Common myeloid progenitor, CD34-positive (primary cell): ENCODE measurements at regions not wholly inside any gene's neighbourhood (a gene's known extent, or its start where the extent isn't known, plus 50 kb on each side); places are given as distances from the start of the nearest gene placed in this dataset.

Source experiments
- CTCF ChIA-PET: fragments of 350-600 bp; sonication (Branson Sonifier 250); formaldehyde crosslinking; loops from one replicate; lab custom pipeline; 2021; ENCODE audit warnings: antibody characterized with exemption; lab: Charles Lee
- POLR2A ChIA-PET: fragments of 350-600 bp; sonication (Branson Sonifier 250); formaldehyde crosslinking; loops from one replicate; lab custom pipeline; 2021; ENCODE audit warnings: antibody characterized with exemption; lab: Charles Lee
- DNase-seq, 3 donors: peaks; one replicate each; pipeline versions ENCODE4 v3.0.0 to v3.0.0-alpha.2; 2013
- H3K27ac ChIP-seq, 2 experiments: 1 replicate in 1 of 2; 2 replicates in 1 of 2; pipeline ENCODE4 v1.7.0; 2013; ENCODE audit warnings: inconsistent platforms in 2 of 2, low read length in 2 of 2, mild to moderate bottlenecking in 2 of 2, low read depth in 1 of 2, moderate library complexity in 1 of 2; ENCODE audit not compliant: severe bottlenecking in 2 of 2, insufficient read depth in 1 of 2, poor library complexity in 1 of 2
- H3K27me3 ChIP-seq, 5 experiments: replicated peaks in 2 of 5; 1 replicate in 3 of 5; 2 replicates in 2 of 5; pipeline versions ENCODE4 v1.6.1 to v1.7.0; 2013; ENCODE audit warnings: low read length in 4 of 5, mild to moderate bottlenecking in 2 of 5, moderate library complexity in 2 of 5, inconsistent platforms in 1 of 5; ENCODE audit not compliant: insufficient read depth in 5 of 5, control insufficient read depth in 4 of 5
- H3K36me3 ChIP-seq, 4 experiments: 1 replicate in 2 of 4; 2 replicates in 2 of 4; pipeline versions ENCODE4 v1.6.1 to v1.7.0; 2013; ENCODE audit warnings: low read length in 3 of 4, control low read depth in 1 of 4, mild to moderate bottlenecking in 1 of 4; ENCODE audit not compliant: control insufficient read depth in 4 of 4, insufficient read depth in 4 of 4
- H3K4me1 ChIP-seq, 4 experiments: 1 replicate in 3 of 4; 2 replicates in 1 of 4; pipeline versions ENCODE4 v1.6.1 to v1.7.1; 2013; ENCODE audit warnings: low read length in 3 of 4, mild to moderate bottlenecking in 3 of 4, control low read depth in 1 of 4, inconsistent platforms in 1 of 4, moderate library complexity in 1 of 4; ENCODE audit not compliant: control insufficient read depth in 4 of 4, insufficient read depth in 4 of 4; ENCODE audit errors: control extremely low read depth in 1 of 4
- H3K4me3 ChIP-seq, 7 experiments: 1 replicate in 4 of 7; 2 replicates in 3 of 7; pipeline versions ENCODE4 v1.5.1 to v1.7.0; 2013; ENCODE audit warnings: mild to moderate bottlenecking in 7 of 7, low read length in 6 of 7, moderate library complexity in 6 of 7, inconsistent platforms in 2 of 7, low read depth in 2 of 7, control low read depth in 1 of 7; ENCODE audit not compliant: insufficient read depth in 4 of 7, control insufficient read depth in 1 of 7; ENCODE audit errors: extremely low read depth in 1 of 7
- H3K9me3 ChIP-seq, 5 experiments: 1 replicate in 4 of 5; 2 replicates in 1 of 5; pipeline versions ENCODE4 v1.6.1 to v1.7.1; 2013; ENCODE audit warnings: low read length in 4 of 5, mild to moderate bottlenecking in 2 of 5, inconsistent platforms in 1 of 5, low read depth in 1 of 5, moderate library complexity in 1 of 5; ENCODE audit not compliant: control insufficient read depth in 4 of 5, insufficient read depth in 2 of 5; ENCODE audit errors: control extremely low read depth in 1 of 5
- WGBS: methylation state at CpG from one replicate; pipeline ENCODE4 v1.1.5; 2013; ENCODE audit not compliant: insufficient coverage; 5-methylcytosine and 5-hydroxymethylcytosine counted together

- H3K27ac ChIP-seq, result no peak overlapping the region
- peaks cover 2 to 33% (median 6%) of the 10 kb centered on the region in 5 experiments for H3K27me3 ChIP-seq
- no CpG with 5 or more reads among the region's 2 CpGs for WGBS
- ChIA-PET CTCF (no interaction called here), POLR2A (no interaction called here)
- DNase-seq, result no peak
- H3K36me3 ChIP-seq, result no peaks in the 10 kb centered on the region
- peaks cover 0 to 13% (median 0%) of the 10 kb centered on the region in 5 experiments for H3K9me3 ChIP-seq
- no peak overlapping the region for H3K4me3 ChIP-seq
- H3K4me1 ChIP-seq, result no peaks in the 10 kb centered on the region
Observed at GRCh38 chr16:54385141-54385540, 98.6 kb upstream of the IRX3 start.

DNA sequence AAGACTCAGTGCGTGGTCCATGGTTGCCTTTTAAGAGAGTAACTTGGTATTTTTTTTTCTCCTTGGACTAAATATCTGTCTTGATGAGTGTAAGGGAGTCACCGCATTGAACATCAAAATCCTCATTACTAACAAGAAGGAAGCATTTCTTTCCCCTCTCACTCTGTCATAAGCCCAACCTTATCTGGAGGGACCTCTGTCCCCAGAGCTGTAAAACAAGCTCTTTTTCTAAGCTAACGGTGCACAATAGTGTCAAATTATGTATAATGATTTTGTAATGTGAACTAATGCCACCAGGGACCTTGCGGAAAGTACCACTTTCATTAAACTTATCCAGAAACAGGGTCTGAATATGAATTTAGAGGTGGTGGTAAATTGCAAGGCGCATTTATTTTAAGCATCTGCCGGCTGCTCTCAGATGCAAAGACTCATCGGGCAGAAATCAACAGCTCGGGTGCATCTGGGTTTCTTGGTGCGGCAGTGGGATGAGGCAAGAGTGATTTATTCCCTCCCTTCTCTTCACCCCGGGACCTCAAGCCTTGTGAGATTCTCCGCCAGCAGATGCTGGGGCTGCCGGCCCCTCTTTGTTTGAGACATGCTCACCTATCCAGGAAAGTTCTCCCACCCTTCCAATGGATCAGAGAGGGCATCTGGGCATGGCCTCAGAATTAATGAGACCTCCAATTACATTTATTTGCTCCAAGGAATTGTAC is 95.2 kb upstream of the IRX3 start:
- Histone ChIP-seq H3K36me3 (no peaks in the 10 kb centered on the region), H3K4me3 (no peak overlapping the region), H3K27ac (no peak overlapping the region), H3K9me3 (peaks cover 0 to 25% (median 21%) of the 10 kb centered on the region in 5 experiments), H3K4me1 (no peaks in the 10 kb centered on the region), H3K27me3 (peaks cover 0 to 54% (median 9%) of the 10 kb centered on the region in 5 experiments)
- ChIA-PET CTCF (no interaction called here), POLR2A (no interaction called here)
- DNase-seq, result no peak
- WGBS, result 93% methylated on average over 5 of the region's 12 CpGs

DNA sequence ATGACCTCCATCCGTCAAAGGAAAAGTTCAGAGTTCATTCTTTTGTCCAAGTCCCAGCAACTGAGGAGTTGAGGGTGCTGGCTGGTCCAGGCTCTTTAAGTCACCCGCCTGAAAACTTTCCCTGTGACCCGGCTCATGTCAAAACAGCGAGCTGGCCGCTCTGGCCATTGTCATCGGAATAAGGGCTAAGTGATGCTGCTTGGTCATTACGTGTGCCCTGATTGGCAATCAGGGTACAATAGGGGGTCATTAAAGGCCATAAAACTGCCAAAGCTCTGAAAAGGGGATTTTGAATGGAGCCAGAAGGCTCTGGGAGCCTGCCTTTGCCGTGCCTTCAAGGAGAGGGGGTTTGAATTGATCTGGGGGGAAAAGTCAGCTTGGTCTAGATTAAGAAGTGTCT is 88.5 kb upstream of the IRX3 start:
- Histone ChIP-seq H3K36me3 (no peaks in the 10 kb centered on the region), H3K27me3 (peaks cover 0 to 54% (median 12%) of the 10 kb centered on the region in 5 experiments), H3K9me3 (peaks cover 0 to 31% (median 11%) of the 10 kb centered on the region in 5 experiments), H3K27ac (no peak overlapping the region), H3K4me3 (no peak overlapping the region), H3K4me1 (peaks cover 11 to 38% (median 30%) of the 10 kb centered on the region in 4 experiments)
- ChIA-PET POLR2A (no interaction called here), CTCF (no interaction called here)
- 47% methylated on average over 8 of the region's 8 CpGs for WGBS
- no peak for DNase-seq

GRCh38 chr16:54373534-54374520 is 87.2 kb upstream of the IRX3 start:
- no peaks in the 10 kb centered on the region for H3K36me3 ChIP-seq
- ChIA-PET CTCF (no interaction called here), POLR2A (interaction anchor here (1.0 kb wide), 1 partner anchor 9 kb away, joined by 3 read pairs; no protein-coding TSS in a partner anchor)
- peaks cover 11 to 49% (median 34%) of the 10 kb centered on the region in 4 experiments for H3K4me1 ChIP-seq
- H3K9me3 ChIP-seq, result peaks cover 0 to 23% (median 6%) of the 10 kb centered on the region in 5 experiments
- DNase-seq, result peak; percentile 70 to 98 (median 96)
- H3K4me3 ChIP-seq, result peak overlapping the region in 5 of 7 experiments; percentile 27 to 62 (median 37)
- WGBS, result 12% methylated on average over 17 of the region's 27 CpGs
- peaks cover 0 to 43% (median 9%) of the 10 kb centered on the region in 5 experiments for H3K27me3 ChIP-seq
- no peak overlapping the region for H3K27ac ChIP-seq

DNA sequence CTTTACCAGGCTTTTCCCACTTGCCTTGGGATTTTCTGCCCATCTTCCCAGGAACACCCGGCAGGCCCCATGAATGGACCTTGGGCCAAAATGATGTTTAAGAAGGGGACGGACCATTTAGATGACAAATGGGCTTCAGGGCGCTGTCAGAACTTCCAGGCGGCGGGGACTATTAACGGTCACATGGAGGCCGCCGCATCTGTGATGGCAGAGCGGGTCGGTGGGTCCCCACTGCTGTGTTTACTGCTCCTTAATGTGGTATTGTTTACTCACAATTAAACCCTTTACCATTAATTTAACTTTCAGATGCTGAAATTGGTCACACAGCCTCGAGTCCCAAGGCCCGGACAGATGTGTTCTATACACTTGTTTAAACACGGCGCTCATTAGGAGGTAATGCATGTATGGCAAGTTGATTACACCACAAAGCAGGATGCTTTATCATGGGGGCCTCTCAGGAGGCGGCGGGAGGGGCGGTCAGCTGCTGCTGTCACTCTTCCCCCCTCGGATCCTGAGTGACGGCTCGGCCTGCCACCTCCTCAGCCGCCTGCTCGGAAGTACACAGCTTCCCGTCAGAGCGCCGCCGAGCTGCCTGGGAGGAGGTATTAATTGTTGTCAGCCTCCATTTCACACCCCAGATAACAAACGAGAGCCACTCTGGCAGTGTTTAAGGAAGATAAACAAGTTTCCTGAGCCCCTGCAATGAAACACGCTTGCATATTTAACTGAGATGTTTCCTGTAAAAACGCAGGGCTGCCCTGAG is 83.9 kb upstream of the IRX3 start:
- H3K27me3 ChIP-seq, result peaks cover 0 to 12% (median 7%) of the 10 kb centered on the region in 5 experiments
- peak; percentile 63 to 90 (median 80) for DNase-seq
- 17% methylated on average over 12 of the region's 29 CpGs for WGBS
- peaks cover 11 to 68% (median 38%) of the 10 kb centered on the region in 4 experiments for H3K4me1 ChIP-seq
- no peaks in the 10 kb centered on the region for H3K9me3 ChIP-seq
- no peaks in the 10 kb centered on the region for H3K36me3 ChIP-seq
- peak overlapping the region in 3 of 7 experiments; percentile 9 to 51 (median 36) for H3K4me3 ChIP-seq
- ChIA-PET POLR2A (no interaction called here), CTCF (interaction anchor here (1.6 kb wide), 1 partner anchor 8 kb away, joined by 7 read pairs; no protein-coding TSS in a partner anchor)
- no peak overlapping the region for H3K27ac ChIP-seq

DNA sequence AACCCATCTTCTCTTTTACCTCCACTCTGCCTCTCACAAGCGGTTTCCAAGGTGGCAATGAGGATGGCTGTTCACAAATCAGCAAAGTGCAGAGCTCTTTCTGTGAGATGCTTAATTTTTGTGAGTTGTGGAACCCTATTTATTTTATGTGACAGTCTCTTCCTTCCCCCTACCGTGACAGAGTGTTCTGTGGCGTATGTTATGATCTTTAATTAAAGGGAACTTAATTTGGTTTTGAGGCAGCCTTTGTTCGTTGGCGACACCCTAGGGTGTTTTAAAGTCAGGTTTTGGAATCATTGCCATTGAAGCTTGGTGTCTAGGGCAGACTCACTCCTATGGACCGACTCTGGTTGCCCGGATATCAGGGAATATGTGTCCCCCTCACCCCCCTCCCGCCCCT is 83.3 kb upstream of the IRX3 start:
- Histone ChIP-seq H3K36me3 (no peaks in the 10 kb centered on the region), H3K27me3 (peaks cover 0 to 6% (median 5%) of the 10 kb centered on the region in 5 experiments), H3K4me1 (peaks cover 11 to 65% (median 37%) of the 10 kb centered on the region in 4 experiments), H3K9me3 (no peaks in the 10 kb centered on the region), H3K4me3 (peak overlapping the region in 1 of 7 experiments; percentile 3), H3K27ac (no peak overlapping the region)
- 33% methylated on average over 5 of the region's 8 CpGs for WGBS
- CTCF ChIA-PET, result no interaction called here
- peak; percentile 25 to 86 (median 77) for DNase-seq
- POLR2A ChIA-PET, result no interaction called here
